ENCODE measurements at regions not wholly inside any gene's neighbourhood (a gene's known extent, or its start where the extent isn't known, plus 50 kb on each side); places are given as distances from the start of the nearest gene placed in this dataset.
A peak's percentile ranks its signal among the peaks of the same experiment; 100 is the strongest.

DNA sequence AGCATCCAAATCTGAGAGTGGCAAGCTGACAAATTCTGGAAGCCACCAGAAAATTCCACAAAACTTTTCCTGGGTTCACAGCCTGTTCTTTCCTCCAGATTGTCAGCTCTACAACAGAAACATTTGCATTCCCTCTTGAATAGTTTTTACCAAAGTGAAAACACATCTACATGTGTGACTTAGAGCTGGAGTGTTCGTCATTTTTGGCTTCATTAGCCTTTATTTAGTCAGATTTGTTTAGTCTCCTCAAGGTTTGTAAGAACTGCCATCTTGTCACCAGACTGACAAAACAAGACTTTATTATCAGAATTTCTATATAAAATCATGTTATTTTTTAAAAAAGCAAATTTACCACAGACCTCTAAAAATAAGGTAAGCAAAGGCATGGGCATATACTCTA, 347.3 kb downstream of the TRIM36 start:
- ATAC-seq (no peak), DNase-seq (no peak)
- no peaks in the 10 kb centered on the region for H3K27me3 ChIP-seq
- peaks cover 0 to 21% (median 8%) of the 10 kb centered on the region in 12 donors for H3K9me3 ChIP-seq
- intact Hi-C loops (cut with DNase I), result no loop called here
- no peak overlapping the region for H3K27ac ChIP-seq
- 39 to 50% (median 46%) methylated on average over 1 of the region's 1 CpG for WGBS, 4 donors
- H3K36me3 ChIP-seq, result no peaks in the 10 kb centered on the region
- TF ChIP-seq, protein P1, sequence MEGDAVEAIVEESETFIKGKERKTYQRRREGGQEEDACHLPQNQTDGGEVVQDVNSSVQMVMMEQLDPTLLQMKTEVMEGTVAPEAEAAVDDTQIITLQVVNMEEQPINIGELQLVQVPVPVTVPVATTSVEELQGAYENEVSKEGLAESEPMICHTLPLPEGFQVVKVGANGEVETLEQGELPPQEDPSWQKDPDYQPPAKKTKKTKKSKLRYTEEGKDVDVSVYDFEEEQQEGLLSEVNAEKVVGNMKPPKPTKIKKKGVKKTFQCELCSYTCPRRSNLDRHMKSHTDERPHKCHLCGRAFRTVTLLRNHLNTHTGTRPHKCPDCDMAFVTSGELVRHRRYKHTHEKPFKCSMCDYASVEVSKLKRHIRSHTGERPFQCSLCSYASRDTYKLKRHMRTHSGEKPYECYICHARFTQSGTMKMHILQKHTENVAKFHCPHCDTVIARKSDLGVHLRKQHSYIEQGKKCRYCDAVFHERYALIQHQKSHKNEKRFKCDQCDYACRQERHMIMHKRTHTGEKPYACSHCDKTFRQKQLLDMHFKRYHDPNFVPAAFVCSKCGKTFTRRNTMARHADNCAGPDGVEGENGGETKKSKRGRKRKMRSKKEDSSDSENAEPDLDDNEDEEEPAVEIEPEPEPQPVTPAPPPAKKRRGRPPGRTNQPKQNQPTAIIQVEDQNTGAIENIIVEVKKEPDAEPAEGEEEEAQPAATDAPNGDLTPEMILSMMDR (IDR thresholded peaks at IDR 0.05), result no peak
- TF ChIP-seq POLR2A (IDR thresholded peaks at IDR 0.05), result no peak
- H3K4me1 ChIP-seq, result no peaks in the 10 kb centered on the region
- no peak overlapping the region for H3K4me3 ChIP-seq

DNA sequence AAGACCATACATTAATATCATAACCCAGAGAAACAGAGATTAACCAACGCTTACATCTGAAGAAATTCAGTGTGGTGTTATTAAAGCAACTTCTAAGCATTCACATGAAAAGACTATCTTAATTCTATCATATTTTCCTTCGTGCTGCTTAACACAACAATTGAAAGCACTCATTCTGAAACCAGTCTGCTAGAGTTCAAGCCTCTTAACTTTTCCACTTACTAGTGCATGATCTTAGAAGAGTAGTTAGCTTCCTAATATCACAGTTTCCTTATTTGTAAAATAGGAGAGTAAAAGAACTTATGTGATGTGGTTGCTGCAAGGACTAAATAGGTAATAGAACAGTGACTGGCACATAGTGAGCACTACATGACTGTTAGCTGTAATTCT, 379.3 kb downstream of the TRIM36 start:
- DNase-seq (no peak), ATAC-seq (no peak)
- Histone ChIP-seq H3K36me3 (no peaks in the 10 kb centered on the region), H3K27ac (no peak overlapping the region), H3K4me3 (no peak overlapping the region), H3K9me3 (no peaks in the 10 kb centered on the region), H3K27me3 (peaks cover 0 to 18% (median 0%) of the 10 kb centered on the region in 9 donors), H3K4me1 (no peaks in the 10 kb centered on the region)
- TF ChIP-seq, protein P1 (IDR thresholded peaks at IDR 0.05), result no peak
- no peak for TF ChIP-seq POLR2A (IDR thresholded peaks at IDR 0.05)
- 71 to 77% (median 73%) methylated on average over 2 of the region's 2 CpGs for WGBS, 4 donors
- intact Hi-C loops (cut with DNase I), result loop anchor here in 2 of 10 donors (5.0 kb wide), 2 partner anchors 1108 to 1178 kb away; no protein-coding TSS in a partner anchor

DNA sequence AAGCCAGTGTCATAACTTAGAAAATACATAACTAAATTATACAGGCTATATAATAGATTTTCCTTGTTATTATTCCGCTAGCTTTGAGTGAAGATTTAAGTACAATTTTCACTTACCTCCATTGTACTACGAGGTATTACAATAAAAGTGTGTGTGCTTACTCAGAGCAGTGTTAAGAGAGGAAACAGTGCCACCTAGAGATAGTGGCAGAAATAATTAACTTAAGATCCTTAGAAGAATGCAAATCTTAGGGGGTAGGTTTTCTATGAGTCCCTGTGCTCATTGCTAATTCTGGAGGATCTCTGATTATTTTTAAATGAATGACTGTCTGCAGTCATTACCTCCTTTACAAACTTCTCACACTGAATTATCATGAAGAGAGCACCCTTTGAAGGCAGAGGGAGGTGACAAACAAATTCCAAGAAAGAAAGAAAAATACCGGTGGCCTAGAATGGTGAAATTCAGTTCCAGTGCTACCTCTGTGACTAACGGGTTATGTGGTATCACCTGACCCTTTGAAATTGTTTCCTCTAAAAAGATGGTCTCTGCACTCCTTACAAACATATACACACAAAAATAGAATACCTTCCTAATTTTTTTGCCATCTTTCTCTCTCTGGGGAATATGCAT, 379.8 kb downstream of the TRIM36 start:
- Histone ChIP-seq H3K36me3 (no peaks in the 10 kb centered on the region), H3K4me3 (no peak overlapping the region), H3K4me1 (no peaks in the 10 kb centered on the region), H3K27me3 (peaks cover 0 to 21% (median 0%) of the 10 kb centered on the region in 9 donors), H3K27ac (no peak overlapping the region), H3K9me3 (no peaks in the 10 kb centered on the region)
- ATAC-seq (peak in 1 of 4 donors; percentile 29), DNase-seq (no peak)
- intact Hi-C loops (cut with DNase I), result loop anchor here in 7 of 10 donors (2.0 to 10.0 kb wide), 7 partner anchors 775 to 1178 kb away; no protein-coding TSS in a partner anchor
- 36 to 42% (median 41%) methylated on average over 4 of the region's 4 CpGs for WGBS, 4 donors
- TF ChIP-seq, protein P1 (IDR thresholded peaks at IDR 0.05), result peak in 10 of 12 donors; percentile 20 to 55 (median 36)
- no peak for TF ChIP-seq POLR2A (IDR thresholded peaks at IDR 0.05)

DNA sequence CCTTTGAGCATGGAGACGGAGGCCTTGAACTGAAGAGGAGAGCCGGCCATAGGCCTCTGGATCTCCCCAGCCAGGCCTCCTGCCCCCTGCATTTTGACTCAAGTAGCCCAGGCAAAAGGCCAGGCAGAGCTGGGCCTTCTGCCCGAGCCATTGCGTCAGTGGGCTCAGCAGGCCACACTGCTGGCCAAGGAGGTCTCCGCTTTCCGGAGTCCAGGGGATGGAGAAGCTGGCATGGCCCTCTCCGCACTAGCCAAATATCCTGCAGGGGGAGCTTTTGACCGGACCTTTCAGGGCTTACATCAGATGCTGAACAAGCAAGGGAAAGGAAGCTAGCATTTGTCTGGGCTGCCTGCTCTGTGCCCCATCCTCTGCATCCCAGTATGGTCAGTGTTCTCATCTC, 386.8 kb downstream of the TRIM36 start:
- H3K4me3 ChIP-seq, result no peak overlapping the region
- WGBS, 4 donors, result 47 to 66% (median 64%) methylated on average over 8 of the region's 8 CpGs
- H3K4me1 ChIP-seq, result no peaks in the 10 kb centered on the region
- no peak for TF ChIP-seq POLR2A (IDR thresholded peaks at IDR 0.05)
- TF ChIP-seq, protein P1 (IDR thresholded peaks at IDR 0.05), result peak in 3 of 12 donors; percentile 12 to 29 (median 13)
- DNase-seq (peak in 4 of 5 donors; percentile 15 to 59 (median 36)), ATAC-seq (peak; percentile 56 to 83 (median 74))
- intact Hi-C loops (cut with DNase I), result loop anchor here in 4 of 10 donors (10.0 kb wide), 3 partner anchors 768 to 1108 kb away; no protein-coding TSS in a partner anchor
- no peaks in the 10 kb centered on the region for H3K36me3 ChIP-seq
- H3K27me3 ChIP-seq, result peaks cover 0 to 11% (median 0%) of the 10 kb centered on the region in 9 donors
- H3K9me3 ChIP-seq, result no peaks in the 10 kb centered on the region
- no peak overlapping the region for H3K27ac ChIP-seq
